Neural progenitor cell (in vitro differentiated cells): ENCODE measurements at regions not wholly inside any gene's neighbourhood (a gene's known extent, or its start where the extent isn't known, plus 50 kb on each side); places are given as distances from the start of the nearest gene placed in this dataset.

ENCODE experiments used
- DNase-seq: peaks from one replicate; pipeline ENCODE4 v3.0.0-alpha.2; 2016; ENCODE audit warnings: low spot score
- H2AFZ ChIP-seq: fragments of 200-600 bp; sonication (generic); replicated peaks from 2 replicates; pipeline ENCODE4 v1.6.1; 2016; ENCODE audit warnings: antibody characterized with exemption
- H3F3A ChIP-seq: fragments of 200-600 bp; sonication (generic); 2 replicates; pipeline ENCODE4 v1.6.1; 2016; ENCODE audit warnings: antibody characterized with exemption, low read depth
- H3K27ac ChIP-seq: fragments of 200-600 bp; sonication (generic); 2 replicates; pipeline ENCODE4 v1.5.1; 2016; ENCODE audit warnings: mild to moderate bottlenecking
- H3K27me3 ChIP-seq: fragments of 200-600 bp; sonication (generic); 2 replicates; pipeline ENCODE4 v1.6.1; 2016; ENCODE audit warnings: mild to moderate bottlenecking, moderate library complexity
- H3K36me3 ChIP-seq: fragments of 200-600 bp; sonication (generic); 2 replicates; pipeline ENCODE4 v1.5.1; 2016
- H3K4me1 ChIP-seq: fragments of 200-600 bp; sonication (generic); 2 replicates; pipeline ENCODE4 v1.6.1; 2016; ENCODE audit warnings: mixed run types
- H3K4me2 ChIP-seq: fragments of 200-600 bp; sonication (generic); 2 replicates; pipeline ENCODE4 v1.6.1; 2016
- H3K4me3 ChIP-seq: fragments of 200-600 bp; sonication (generic); 2 replicates; pipeline ENCODE4 v1.5.1; 2016
- H3K79me2 ChIP-seq: fragments of 200-600 bp; sonication (generic); 2 replicates; pipeline ENCODE4 v1.6.1; 2016; ENCODE audit warnings: low read depth
- H3K9ac ChIP-seq: fragments of 200-600 bp; sonication (generic); 2 replicates; pipeline ENCODE4 v1.6.1; 2016
- H3K9me3 ChIP-seq: fragments of 200-600 bp; sonication (generic); 2 replicates; pipeline ENCODE4 v1.5.1; 2016; ENCODE audit warnings: low read depth
- H4K20me1 ChIP-seq: fragments of 200-600 bp; sonication (generic); 2 replicates; pipeline ENCODE4 v1.6.1; 2016; ENCODE audit warnings: low read depth
- H3K27ac Mint-ChIP-seq: 3 replicates; pipeline ENCODE4 v1.8.0; 2021; ENCODE audit warnings: mixed read lengths
- H3K27me3 Mint-ChIP-seq: 2 replicates; pipeline ENCODE4 v1.8.0; 2022; ENCODE audit warnings: low read depth, mild to moderate bottlenecking, inconsistent platforms, moderate library complexity, mixed read lengths; ENCODE audit not compliant: insufficient read depth
- H3K36me3 Mint-ChIP-seq: 3 replicates; pipeline ENCODE4 v1.8.0; 2021; ENCODE audit warnings: mixed read lengths
- H3K4me1 Mint-ChIP-seq: 3 replicates; pipeline ENCODE4 v1.8.0; 2021; ENCODE audit warnings: mixed read lengths
- H3K4me3 Mint-ChIP-seq: 3 replicates; pipeline ENCODE4 v1.8.0; 2021; ENCODE audit warnings: mild to moderate bottlenecking, moderate library complexity, mixed read lengths
- H3K9me3 Mint-ChIP-seq: 3 replicates; pipeline ENCODE4 v1.8.0; 2020; ENCODE audit warnings: mixed read lengths
- CTCF ChIP-seq: fragments of 200-600 bp; sonication (generic); IDR thresholded peaks from 2 replicates; pipeline ENCODE4 v1.5.1; 2017; ENCODE audit warnings: antibody characterized with exemption, mild to moderate bottlenecking
- EZH2 ChIP-seq: fragments of 200-600 bp; sonication (generic); IDR thresholded peaks from 2 replicates; pipeline ENCODE4 v1.6.1; 2017; ENCODE audit warnings: antibody characterized with exemption, mild to moderate bottlenecking, moderate library complexity
- EZH2phosphoT487 ChIP-seq: fragments of 200-600 bp; sonication (generic); IDR thresholded peaks from 2 replicates; pipeline ENCODE4 v1.6.1; 2017; ENCODE audit warnings: antibody characterized with exemption

- H3K9me3 ChIP-seq, result no peaks in the 10 kb centered on the region
- Mint-ChIP-seq H3K36me3 (no peaks in the 10 kb centered on the region), H3K27ac (no peak overlapping the region), H3K4me1 (peaks cover 5% of the 10 kb centered on the region), H3K27me3 (no peaks in the 10 kb centered on the region), H3K9me3 (no peaks in the 10 kb centered on the region), H3K4me3 (no peak overlapping the region)
- no peak overlapping the region for H2AFZ ChIP-seq
- no peaks in the 10 kb centered on the region for H3K36me3 ChIP-seq
- DNase-seq, result no peak
- TF ChIP-seq EZH2phosphoT487, result no peak
- no peak for TF ChIP-seq EZH2
- no peak for TF ChIP-seq CTCF
- no peaks in the 10 kb centered on the region for H3K27me3 ChIP-seq
- H3K4me2 ChIP-seq, result no peak overlapping the region
- H3K4me3 ChIP-seq, result no peak overlapping the region
- peaks cover 3% of the 10 kb centered on the region for H3K4me1 ChIP-seq
- H3K27ac ChIP-seq, result no peak overlapping the region
- H3K79me2 ChIP-seq, result no peaks in the 10 kb centered on the region
- H3K9ac ChIP-seq, result no peak overlapping the region
- H3F3A ChIP-seq, result no peaks in the 10 kb centered on the region
- no peaks in the 10 kb centered on the region for H4K20me1 ChIP-seq
These were observed 228.4 kb upstream of the N4BP1 start for GRCh38 chr16:48838349-48838748.

GRCh38 chr16:48836636-48837035, 226.7 kb upstream of the N4BP1 start:
- H3K27ac Mint-ChIP-seq, result no peak overlapping the region
- DNase-seq, result no peak
- no peaks in the 10 kb centered on the region for H3K36me3 ChIP-seq
- no peak overlapping the region for H3K9ac ChIP-seq
- no peak overlapping the region for H3K27ac ChIP-seq
- H3K4me1 Mint-ChIP-seq, result peaks cover 10% of the 10 kb centered on the region
- H4K20me1 ChIP-seq, result no peaks in the 10 kb centered on the region
- H3K4me2 ChIP-seq, result no peak overlapping the region
- no peak overlapping the region for H2AFZ ChIP-seq
- H3K27me3 Mint-ChIP-seq, result no peaks in the 10 kb centered on the region
- H3K36me3 Mint-ChIP-seq, result no peaks in the 10 kb centered on the region
- H3K9me3 Mint-ChIP-seq, result no peaks in the 10 kb centered on the region
- no peak overlapping the region for H3K4me3 ChIP-seq
- H3K4me3 Mint-ChIP-seq, result no peak overlapping the region
- TF ChIP-seq EZH2, result no peak
- no peak for TF ChIP-seq EZH2phosphoT487
- TF ChIP-seq CTCF, result no peak
- no peaks in the 10 kb centered on the region for H3K79me2 ChIP-seq
- H3K4me1 ChIP-seq, result peaks cover 3% of the 10 kb centered on the region
- no peaks in the 10 kb centered on the region for H3F3A ChIP-seq
- no peaks in the 10 kb centered on the region for H3K27me3 ChIP-seq
- no peaks in the 10 kb centered on the region for H3K9me3 ChIP-seq

- TF ChIP-seq CTCF (no peak), EZH2 (no peak), EZH2phosphoT487 (no peak)
- Histone ChIP-seq H4K20me1 (no peaks in the 10 kb centered on the region), H3K9me3 (no peaks in the 10 kb centered on the region), H3K4me1 (peaks cover 4% of the 10 kb centered on the region), H3K4me3 (no peak overlapping the region), H3F3A (peaks cover 1% of the 10 kb centered on the region), H3K27me3 (no peaks in the 10 kb centered on the region), H3K4me2 (no peak overlapping the region), H3K36me3 (no peaks in the 10 kb centered on the region), H3K27ac (no peak overlapping the region), H2AFZ (no peak overlapping the region), H3K79me2 (no peaks in the 10 kb centered on the region), H3K9ac (no peak overlapping the region)
- no peaks in the 10 kb centered on the region for H3K9me3 Mint-ChIP-seq
- no peak overlapping the region for H3K4me3 Mint-ChIP-seq
- no peaks in the 10 kb centered on the region for H3K36me3 Mint-ChIP-seq
- no peak for DNase-seq
- H3K27me3 Mint-ChIP-seq, result no peaks in the 10 kb centered on the region
- H3K4me1 Mint-ChIP-seq, result peaks cover 15% of the 10 kb centered on the region
- no peak overlapping the region for H3K27ac Mint-ChIP-seq
These were observed 226.1 kb upstream of the N4BP1 start for GRCh38 chr16:48836067-48836466.
